ENCODE measurements at regions not wholly inside any gene's neighbourhood (a gene's known extent, or its start where the extent isn't known, plus 50 kb on each side); places are given as distances from the start of the nearest gene placed in this dataset.

- no peak for ATAC-seq (ENCODE audit: low read depth)
- H3K4me3 Mint-ChIP-seq, result no peak overlapping the region
- H3K27me3 Mint-ChIP-seq, result peaks cover 12% of the 10 kb centered on the region
- H3K36me3 Mint-ChIP-seq, result no peaks in the 10 kb centered on the region
- no peak for DNase-seq
- H3K27ac Mint-ChIP-seq, result no peak overlapping the region
- H3K4me1 Mint-ChIP-seq, result no peaks in the 10 kb centered on the region
- peaks cover 4% of the 10 kb centered on the region for H3K9me3 Mint-ChIP-seq
- POLR2A ChIA-PET, result no interaction called here
Measured at GRCh38 chr7:41910940-41911600, 208.2 kb upstream of the INHBA start.

- no peak for DNase-seq
- Mint-ChIP-seq H3K4me3 (no peak overlapping the region), H3K9me3 (peaks cover 13% of the 10 kb centered on the region), H3K27me3 (peaks cover 13% of the 10 kb centered on the region), H3K27ac (no peak overlapping the region), H3K36me3 (no peaks in the 10 kb centered on the region), H3K4me1 (no peaks in the 10 kb centered on the region)
- POLR2A ChIA-PET, result no interaction called here
- no peak for ATAC-seq (ENCODE audit: low read depth)
Measured at GRCh38 chr7:41907444-41907843, 204.6 kb upstream of the INHBA start.

GRCh38 chr7:41900532-41900931 lies 197.6 kb upstream of the INHBA start:
- no peak for DNase-seq
- Mint-ChIP-seq H3K4me3 (no peak overlapping the region), H3K27me3 (peaks cover 16% of the 10 kb centered on the region), H3K4me1 (no peaks in the 10 kb centered on the region), H3K36me3 (peaks cover 4% of the 10 kb centered on the region), H3K27ac (no peak overlapping the region), H3K9me3 (peaks cover 12% of the 10 kb centered on the region)
- ATAC-seq (ENCODE audit: low read depth), result no peak
- POLR2A ChIA-PET, result no interaction called here

GRCh38 chr7:41899823-41900433 lies 197.0 kb upstream of the INHBA start:
- Mint-ChIP-seq H3K4me3 (no peak overlapping the region), H3K4me1 (no peaks in the 10 kb centered on the region), H3K27ac (no peak overlapping the region), H3K9me3 (peaks cover 10% of the 10 kb centered on the region), H3K27me3 (peaks cover 16% of the 10 kb centered on the region), H3K36me3 (peaks cover 4% of the 10 kb centered on the region)
- no peak for ATAC-seq (ENCODE audit: low read depth)
- POLR2A ChIA-PET, result no interaction called here
- no peak for DNase-seq

GRCh38 chr7:41893656-41894055 lies 190.8 kb upstream of the INHBA start:
- ATAC-seq (ENCODE audit: low read depth) (no peak), DNase-seq (no peak)
- H3K4me1 Mint-ChIP-seq, result peaks cover 6% of the 10 kb centered on the region
- POLR2A ChIA-PET, result no interaction called here
- H3K27me3 Mint-ChIP-seq, result peaks cover 13% of the 10 kb centered on the region
- H3K9me3 Mint-ChIP-seq, result peaks cover 8% of the 10 kb centered on the region
- H3K36me3 Mint-ChIP-seq, result peaks cover 4% of the 10 kb centered on the region
- H3K27ac Mint-ChIP-seq, result no peak overlapping the region
- no peak overlapping the region for H3K4me3 Mint-ChIP-seq

DNA sequence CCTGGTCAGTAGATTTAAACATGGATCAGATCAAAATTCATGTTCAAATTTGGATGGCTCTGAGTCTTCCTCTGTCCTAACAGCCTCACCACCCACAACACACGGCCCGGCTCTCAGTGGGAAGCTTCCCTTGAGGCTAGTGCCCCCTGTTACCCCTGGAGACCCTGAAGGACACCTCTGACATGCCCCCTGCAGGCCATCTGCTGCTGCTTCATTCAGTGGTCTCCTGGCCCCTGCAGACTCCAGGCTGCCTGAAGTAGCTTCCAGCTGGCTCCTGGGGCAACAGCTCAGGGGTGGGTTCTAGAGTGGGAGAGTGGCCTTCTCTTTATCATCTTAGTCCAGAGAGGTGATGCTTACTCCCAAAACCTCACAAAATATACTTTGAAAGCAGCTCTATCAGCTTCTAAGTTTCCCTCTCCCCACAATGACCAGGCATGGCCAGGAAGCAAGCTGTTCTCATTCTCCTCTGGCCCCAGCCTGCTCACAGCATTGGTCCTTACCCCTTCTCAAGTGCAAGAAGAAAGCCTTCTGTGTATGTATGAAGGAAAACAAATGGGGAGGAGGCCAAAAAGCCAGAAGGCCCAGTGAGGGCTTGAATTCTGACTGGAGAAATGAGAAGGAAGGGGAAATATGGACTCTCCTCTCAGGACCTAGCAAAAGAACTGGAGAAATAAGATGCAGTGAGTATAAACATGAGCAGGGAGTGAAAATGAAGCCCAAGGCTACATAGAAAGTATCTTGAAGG lies 189.6 kb upstream of the INHBA start:
- H3K4me3 Mint-ChIP-seq, result no peak overlapping the region
- no peak overlapping the region for H3K27ac Mint-ChIP-seq
- DNase-seq (no peak), ATAC-seq (ENCODE audit: low read depth) (no peak)
- H3K4me1 Mint-ChIP-seq, result peaks cover 6% of the 10 kb centered on the region
- H3K27me3 Mint-ChIP-seq, result peaks cover 10% of the 10 kb centered on the region
- H3K9me3 Mint-ChIP-seq, result peaks cover 5% of the 10 kb centered on the region
- H3K36me3 Mint-ChIP-seq, result peaks cover 4% of the 10 kb centered on the region
- POLR2A ChIA-PET, result no interaction called here

GRCh38 chr7:41891950-41892349 lies 189.1 kb upstream of the INHBA start:
- no peak for ATAC-seq (ENCODE audit: low read depth)
- Mint-ChIP-seq H3K27ac (no peak overlapping the region), H3K36me3 (peaks cover 2% of the 10 kb centered on the region), H3K27me3 (peaks cover 10% of the 10 kb centered on the region), H3K9me3 (peaks cover 5% of the 10 kb centered on the region), H3K4me1 (peaks cover 6% of the 10 kb centered on the region), H3K4me3 (no peak overlapping the region)
- no peak for DNase-seq
- POLR2A ChIA-PET, result no interaction called here

GRCh38 chr7:41890631-41891274 lies 187.9 kb upstream of the INHBA start:
- peaks cover 2% of the 10 kb centered on the region for H3K9me3 Mint-ChIP-seq

DNA sequence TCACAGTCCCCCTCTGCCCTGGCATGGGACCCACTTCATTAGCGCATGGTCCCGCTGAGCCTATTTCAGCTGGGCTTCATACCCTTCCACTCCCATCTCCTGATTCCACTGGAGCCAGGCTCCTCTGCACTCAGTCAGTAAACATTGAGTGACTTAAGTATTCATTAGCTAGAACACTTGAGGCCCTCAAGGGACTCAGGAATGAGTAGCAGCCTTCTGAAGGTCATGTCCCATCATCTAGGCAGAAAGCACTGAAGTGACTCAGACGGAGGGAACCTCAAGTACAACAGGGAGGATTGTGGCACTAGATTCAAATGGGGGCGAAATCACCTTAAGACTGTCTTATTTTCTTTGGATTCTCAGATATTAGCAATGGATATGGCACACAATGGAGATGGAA lies 186.6 kb upstream of the INHBA start:
- no peak overlapping the region for H3K4me3 Mint-ChIP-seq
- POLR2A ChIA-PET, result no interaction called here
- H3K36me3 Mint-ChIP-seq, result peaks cover 2% of the 10 kb centered on the region
- no peak overlapping the region for H3K27ac Mint-ChIP-seq
- H3K27me3 Mint-ChIP-seq, result no peaks in the 10 kb centered on the region
- DNase-seq (no peak), ATAC-seq (ENCODE audit: low read depth) (no peak)
- H3K9me3 Mint-ChIP-seq, result peaks cover 2% of the 10 kb centered on the region
- H3K4me1 Mint-ChIP-seq, result peaks cover 7% of the 10 kb centered on the region

More at GRCh38 chr7:41890631-41891274, 187.9 kb upstream of the INHBA start:
- H3K4me3 Mint-ChIP-seq, result no peak overlapping the region
- no peak for ATAC-seq (ENCODE audit: low read depth)
- H3K4me1 Mint-ChIP-seq, result peaks cover 6% of the 10 kb centered on the region
- H3K36me3 Mint-ChIP-seq, result no peaks in the 10 kb centered on the region
- no peak for DNase-seq
- H3K27ac Mint-ChIP-seq, result no peak overlapping the region
- H3K27me3 Mint-ChIP-seq, result peaks cover under 1% of the 10 kb centered on the region
- POLR2A ChIA-PET, result no interaction called here

DNA sequence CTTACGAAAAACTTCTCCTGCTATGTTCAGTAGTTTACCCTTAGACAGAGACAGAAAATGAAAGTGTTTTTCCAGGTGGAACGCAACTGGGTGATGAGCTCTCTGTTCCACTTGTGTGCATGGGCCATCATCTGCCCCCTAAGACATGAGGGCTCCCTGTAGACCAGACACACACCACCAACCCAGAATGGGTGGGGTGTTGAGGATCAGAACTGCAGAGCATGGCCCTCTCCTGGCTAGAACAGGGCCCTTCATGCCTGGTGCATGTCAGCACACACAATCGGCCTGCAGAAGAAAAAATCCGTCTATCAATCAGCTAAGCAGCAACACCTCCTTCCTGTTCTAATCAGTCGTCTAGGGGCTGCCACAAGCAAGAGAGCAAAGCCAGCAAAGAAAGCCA lies 186.2 kb upstream of the INHBA start:
- ATAC-seq (ENCODE audit: low read depth) (peak; percentile 39), DNase-seq (no peak)
- Mint-ChIP-seq H3K9me3 (peaks cover 2% of the 10 kb centered on the region), H3K4me3 (no peak overlapping the region), H3K36me3 (peaks cover 2% of the 10 kb centered on the region), H3K4me1 (peaks cover 7% of the 10 kb centered on the region), H3K27me3 (no peaks in the 10 kb centered on the region), H3K27ac (no peak overlapping the region)
- POLR2A ChIA-PET, result no interaction called here

GRCh38 chr7:41887416-41887815 lies 184.5 kb upstream of the INHBA start:
- ATAC-seq (ENCODE audit: low read depth) (no peak), DNase-seq (no peak)
- peaks cover 14% of the 10 kb centered on the region for H3K4me1 Mint-ChIP-seq
- no peak overlapping the region for H3K27ac Mint-ChIP-seq
- H3K27me3 Mint-ChIP-seq, result no peaks in the 10 kb centered on the region
- no peak overlapping the region for H3K4me3 Mint-ChIP-seq
- peaks cover 9% of the 10 kb centered on the region for H3K36me3 Mint-ChIP-seq
- H3K9me3 Mint-ChIP-seq, result peaks cover 2% of the 10 kb centered on the region
- POLR2A ChIA-PET, result no interaction called here

GRCh38 chr7:41886901-41887311 lies 184.0 kb upstream of the INHBA start:
- POLR2A ChIA-PET, result no interaction called here
- DNase-seq, result no peak
- peaks cover 14% of the 10 kb centered on the region for H3K36me3 Mint-ChIP-seq
- H3K27me3 Mint-ChIP-seq, result no peaks in the 10 kb centered on the region
- ATAC-seq (ENCODE audit: low read depth), result no peak
- H3K4me3 Mint-ChIP-seq, result no peak overlapping the region
- peaks cover 19% of the 10 kb centered on the region for H3K4me1 Mint-ChIP-seq
- H3K9me3 Mint-ChIP-seq, result peaks cover 4% of the 10 kb centered on the region
- H3K27ac Mint-ChIP-seq, result no peak overlapping the region

- peaks cover 4% of the 10 kb centered on the region for H3K9me3 Mint-ChIP-seq
- DNase-seq (no peak), ATAC-seq (ENCODE audit: low read depth) (no peak)
- H3K27me3 Mint-ChIP-seq, result no peaks in the 10 kb centered on the region
- H3K4me3 Mint-ChIP-seq, result no peak overlapping the region
- peaks cover 18% of the 10 kb centered on the region for H3K36me3 Mint-ChIP-seq
- no peak overlapping the region for H3K27ac Mint-ChIP-seq
- H3K4me1 Mint-ChIP-seq, result peaks cover 24% of the 10 kb centered on the region
- POLR2A ChIA-PET, result no interaction called here
Measured at GRCh38 chr7:41886262-41886900, 183.5 kb upstream of the INHBA start.

Measured in activated naive CD8-positive, alpha-beta T cell treated with anti-CD3 and anti-CD28 coated beads, Interleukin-2, amount 10 ng/mL, durations not matched to agents 7 days and 5 days (primary cell).